AG09319 (cell line): ENCODE measurements at regions not wholly inside any gene's neighbourhood (a gene's known extent, or its start where the extent isn't known, plus 50 kb on each side); places are given as distances from the start of the nearest gene placed in this dataset.

ENCODE experiments used
- DNase-seq: peaks from one replicate; pipeline ENCODE4 v3.0.0-alpha.2; 2010; ENCODE audit warnings: low read depth; ENCODE audit errors: extremely low read depth
- TF ChIP-seq, protein P1 (sequence below): IDR thresholded peaks from 2 replicates; pipeline ENCODE4 v1.5.1; 2011; ENCODE audit warnings: low read depth, mild to moderate bottlenecking, inconsistent platforms, low read length, moderate library complexity

DNA sequence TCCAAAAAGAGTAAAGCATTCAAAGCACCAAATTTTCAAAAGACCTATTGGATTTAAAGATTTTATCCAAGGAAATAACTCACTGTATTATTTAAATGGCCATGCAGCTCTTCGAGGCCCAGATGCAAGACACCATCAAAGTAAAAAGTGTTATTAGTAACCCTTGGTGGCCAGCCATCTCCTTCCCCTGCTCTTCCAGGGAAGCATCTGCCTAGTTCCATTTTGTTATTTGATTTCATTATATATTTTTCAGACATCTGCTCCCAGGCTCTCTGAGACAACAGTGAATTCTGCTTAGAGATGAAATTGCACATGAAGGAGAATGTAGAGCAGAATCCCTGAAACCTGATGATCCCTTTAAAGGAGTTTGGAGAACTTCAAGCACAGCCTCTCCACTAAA, 252.3 kb upstream of the TBX18 start:
- no peak for DNase-seq
- TF ChIP-seq, protein P1, sequence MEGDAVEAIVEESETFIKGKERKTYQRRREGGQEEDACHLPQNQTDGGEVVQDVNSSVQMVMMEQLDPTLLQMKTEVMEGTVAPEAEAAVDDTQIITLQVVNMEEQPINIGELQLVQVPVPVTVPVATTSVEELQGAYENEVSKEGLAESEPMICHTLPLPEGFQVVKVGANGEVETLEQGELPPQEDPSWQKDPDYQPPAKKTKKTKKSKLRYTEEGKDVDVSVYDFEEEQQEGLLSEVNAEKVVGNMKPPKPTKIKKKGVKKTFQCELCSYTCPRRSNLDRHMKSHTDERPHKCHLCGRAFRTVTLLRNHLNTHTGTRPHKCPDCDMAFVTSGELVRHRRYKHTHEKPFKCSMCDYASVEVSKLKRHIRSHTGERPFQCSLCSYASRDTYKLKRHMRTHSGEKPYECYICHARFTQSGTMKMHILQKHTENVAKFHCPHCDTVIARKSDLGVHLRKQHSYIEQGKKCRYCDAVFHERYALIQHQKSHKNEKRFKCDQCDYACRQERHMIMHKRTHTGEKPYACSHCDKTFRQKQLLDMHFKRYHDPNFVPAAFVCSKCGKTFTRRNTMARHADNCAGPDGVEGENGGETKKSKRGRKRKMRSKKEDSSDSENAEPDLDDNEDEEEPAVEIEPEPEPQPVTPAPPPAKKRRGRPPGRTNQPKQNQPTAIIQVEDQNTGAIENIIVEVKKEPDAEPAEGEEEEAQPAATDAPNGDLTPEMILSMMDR: no peak

DNA sequence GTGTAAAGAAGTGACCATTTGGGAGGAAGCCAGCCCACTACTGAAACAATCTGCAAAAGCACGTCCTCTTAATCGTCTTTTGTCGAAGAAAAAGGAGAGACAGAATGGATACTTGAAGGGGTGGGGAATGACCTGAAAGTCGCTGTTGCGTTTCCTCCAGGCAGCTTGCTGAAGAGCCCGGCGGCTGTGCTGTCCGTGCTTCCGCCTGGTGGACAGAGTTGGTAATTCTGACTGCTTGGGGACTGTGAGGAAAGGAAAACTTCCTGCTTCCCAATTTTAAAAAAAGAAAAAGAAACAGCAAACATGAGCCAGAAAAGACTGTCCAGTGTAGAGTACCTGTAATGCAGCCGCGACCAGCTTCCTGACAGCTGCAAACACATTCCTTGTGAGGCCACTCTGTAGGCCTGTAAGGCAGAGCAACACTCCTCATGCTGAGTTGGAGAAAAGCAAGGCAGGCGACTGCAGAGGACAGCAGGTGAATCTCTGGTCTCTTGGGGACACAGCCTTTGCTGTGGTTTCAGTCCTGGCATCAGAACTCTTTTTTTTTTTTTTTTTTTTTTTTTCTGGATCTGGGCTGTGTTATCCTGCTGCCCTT, 251.1 kb upstream of the TBX18 start:
- DNase-seq: peak; percentile 5
- TF ChIP-seq, protein P1: peak; percentile 75

GRCh38 chr6:85010865-85011264, 246.5 kb upstream of the TBX18 start:
- TF ChIP-seq, protein P1: no peak
- no peak for DNase-seq

DNA sequence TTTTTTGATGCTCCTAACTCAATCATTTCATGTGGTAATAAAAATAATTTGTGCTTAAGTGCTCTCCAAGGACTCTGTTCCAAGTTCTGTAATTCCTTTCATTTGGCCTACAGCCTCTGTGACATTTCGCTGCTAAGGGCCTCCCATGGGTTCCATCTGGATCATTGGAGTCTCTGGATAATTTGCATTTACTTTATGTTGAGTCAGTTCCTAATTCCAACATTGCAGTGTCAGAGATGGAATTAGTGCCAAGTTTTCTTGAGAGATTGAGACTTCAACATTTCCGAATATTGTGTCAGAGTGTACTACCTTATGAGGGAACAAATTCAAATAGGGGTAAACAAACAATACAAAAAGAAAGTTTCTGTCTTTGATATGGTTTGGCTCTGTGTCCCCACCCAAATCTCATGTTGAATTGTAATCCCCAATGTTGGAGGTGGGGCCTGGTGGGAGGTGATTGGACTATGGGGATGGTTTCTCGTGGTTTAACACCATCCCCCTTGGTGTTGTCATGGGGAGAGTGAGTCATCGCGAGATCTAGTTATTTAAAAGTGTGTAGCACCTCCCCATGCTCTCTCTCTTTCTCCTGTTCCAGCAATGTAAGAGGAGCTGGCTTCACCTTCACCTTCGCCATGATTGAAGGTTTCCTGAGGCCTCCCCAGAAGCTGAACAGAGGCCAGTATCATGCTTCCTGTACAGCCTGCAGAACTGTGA, 244.1 kb upstream of the TBX18 start:
- no peak for DNase-seq
- TF ChIP-seq, protein P1: no peak

- DNase-seq: no peak
- TF ChIP-seq, protein P1: no peak
Measured at GRCh38 chr6:85006362-85006761, 242.0 kb upstream of the TBX18 start.

GRCh38 chr6:85005494-85005893, 241.1 kb upstream of the TBX18 start:
- DNase-seq: no peak
- TF ChIP-seq, protein P1: no peak

DNA sequence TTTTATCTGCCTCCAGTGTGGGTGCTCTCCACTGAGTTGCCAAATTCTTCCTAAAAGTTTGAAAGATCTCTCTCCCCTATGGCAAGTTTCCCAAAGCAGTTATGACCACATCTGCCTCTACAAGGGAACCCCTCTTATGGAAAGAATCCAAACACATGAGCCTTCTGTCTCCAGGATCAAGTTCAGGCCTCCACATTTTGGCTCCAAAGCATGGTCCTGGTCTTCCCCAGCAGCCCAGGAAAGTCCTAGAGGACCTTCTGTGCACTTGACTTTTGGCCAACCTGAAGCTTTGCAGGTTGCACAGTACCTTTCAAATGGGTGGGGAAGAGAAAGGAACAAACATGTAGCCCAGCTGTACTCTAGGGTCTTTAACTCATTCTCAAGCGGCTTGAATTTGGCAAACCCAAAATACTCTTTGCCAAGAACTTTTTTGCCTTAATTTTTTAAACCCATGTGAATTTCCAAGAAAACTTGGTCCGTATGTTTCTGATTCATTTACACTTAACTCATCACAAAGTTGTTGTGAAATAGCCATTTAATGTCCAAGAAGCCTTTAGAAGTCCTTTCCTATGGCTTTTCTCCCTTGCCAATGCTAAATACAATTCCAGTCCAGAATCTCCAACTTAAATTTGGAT, 240.1 kb upstream of the TBX18 start:
- TF ChIP-seq, protein P1: no peak
- no peak for DNase-seq
